Hepatocyte (in vitro differentiated cells): ENCODE measurements at regions not wholly inside any gene's neighbourhood (a gene's known extent, or its start where the extent isn't known, plus 50 kb on each side); places are given as distances from the start of the nearest gene placed in this dataset.

Experiments used
- DNase-seq: peaks from one replicate; pipeline ENCODE4 v3.0.0-alpha.2; 2016; ENCODE audit warnings: low spot score
- H2AFZ ChIP-seq: fragments of 200-600 bp; sonication (generic); 2 replicates; pipeline ENCODE4 v1.6.0; 2016; ENCODE audit warnings: antibody characterized with exemption, mild to moderate bottlenecking
- H3K27ac ChIP-seq: fragments of 200-600 bp; sonication (generic); 2 replicates; pipeline ENCODE4 v1.5.1; 2016; ENCODE audit warnings: mild to moderate bottlenecking
- H3K27me3 ChIP-seq: fragments of 200-600 bp; sonication (generic); 2 replicates; pipeline ENCODE4 v1.6.1; 2016
- H3K36me3 ChIP-seq: fragments of 200-600 bp; sonication (generic); replicated peaks from 2 replicates; pipeline ENCODE4 v1.5.1; 2016; ENCODE audit warnings: low read depth; ENCODE audit not compliant: insufficient read depth
- H3K4me1 ChIP-seq: fragments of 200-600 bp; sonication (generic); 2 replicates; pipeline ENCODE4 v1.5.1; 2016; ENCODE audit warnings: mild to moderate bottlenecking, moderate library complexity; ENCODE audit not compliant: insufficient read depth
- H3K4me2 ChIP-seq: fragments of 200-600 bp; sonication (generic); 2 replicates; pipeline ENCODE4 v1.6.0; 2016
- H3K4me3 ChIP-seq: fragments of 200-600 bp; sonication (generic); 2 replicates; pipeline ENCODE4 v1.5.1; 2016; ENCODE audit warnings: mild to moderate bottlenecking
- H3K79me2 ChIP-seq: fragments of 200-600 bp; sonication (generic); 2 replicates; pipeline ENCODE4 v1.6.0; 2017; ENCODE audit warnings: mild to moderate bottlenecking
- H3K9me2 ChIP-seq: fragments of 200-600 bp; sonication (generic); replicated peaks from 2 replicates; pipeline ENCODE4 v1.6.0; 2017; ENCODE audit warnings: mild to moderate bottlenecking; ENCODE audit not compliant: insufficient read depth
- H3K9me3 ChIP-seq: fragments of 200-600 bp; sonication (generic); 2 replicates; pipeline ENCODE4 v1.5.1; 2016; ENCODE audit warnings: low read depth, mild to moderate bottlenecking
- H4K20me1 ChIP-seq: fragments of 200-600 bp; sonication (generic); 2 replicates; pipeline ENCODE4 v1.6.0; 2016; ENCODE audit warnings: mild to moderate bottlenecking; ENCODE audit not compliant: insufficient read depth, poor library complexity, severe bottlenecking
- CTCF ChIP-seq: fragments of 200-600 bp; sonication (generic); IDR thresholded peaks from 2 replicates; pipeline ENCODE4 v1.5.1; 2016; ENCODE audit warnings: antibody characterized with exemption, mild to moderate bottlenecking; ENCODE audit not compliant: poor library complexity
- EZH2 ChIP-seq: fragments of 200-600 bp; sonication (generic); IDR thresholded peaks from 2 replicates; pipeline ENCODE4 v1.6.1; 2016; ENCODE audit warnings: antibody characterized with exemption, mild to moderate bottlenecking, borderline replicate concordance
- EZH2phosphoT487 ChIP-seq: fragments of 200-600 bp; sonication (generic); IDR thresholded peaks from one replicate; pipeline ENCODE4 v1.6.1; 2018; ENCODE audit warnings: antibody characterized with exemption, mild to moderate bottlenecking, low read depth, moderate library complexity; ENCODE audit not compliant: unreplicated experiment, severe bottlenecking
- WGBS: methylation state at CpG from one replicate; pipeline ENCODE4 v1.1.6; 2016; ENCODE audit warnings: low lambda C conversion rate; ENCODE audit errors: missing lambda C conversion rate; 5-methylcytosine and 5-hydroxymethylcytosine counted together

GRCh38 chr2:225173909-225174308 lies 131.6 kb upstream of the DOCK10 start:
- no peak overlapping the region for H3K27ac ChIP-seq
- DNase-seq = no peak
- no peak overlapping the region for H3K4me3 ChIP-seq
- WGBS = 46% methylated on average over 3 of the region's 3 CpGs
- H3K4me1 ChIP-seq = no peaks in the 10 kb centered on the region
- H3K4me2 ChIP-seq = no peak overlapping the region
- H3K9me3 ChIP-seq = no peaks in the 10 kb centered on the region
- no peak for TF ChIP-seq EZH2
- H4K20me1 ChIP-seq = no peaks in the 10 kb centered on the region
- H3K79me2 ChIP-seq = no peaks in the 10 kb centered on the region
- no peaks in the 10 kb centered on the region for H3K9me2 ChIP-seq
- H3K27me3 ChIP-seq = no peaks in the 10 kb centered on the region
- no peaks in the 10 kb centered on the region for H3K36me3 ChIP-seq
- H2AFZ ChIP-seq = no peak overlapping the region

GRCh38 chr2:225171350-225171749 lies 129.1 kb upstream of the DOCK10 start:
- H3K4me2 ChIP-seq = no peak overlapping the region
- H3K27me3 ChIP-seq = no peaks in the 10 kb centered on the region
- no peaks in the 10 kb centered on the region for H3K9me2 ChIP-seq
- no peaks in the 10 kb centered on the region for H3K79me2 ChIP-seq
- no peaks in the 10 kb centered on the region for H3K4me1 ChIP-seq
- DNase-seq = no peak
- TF ChIP-seq EZH2phosphoT487 (no peak), CTCF (no peak), EZH2 (no peak)
- no peak overlapping the region for H3K4me3 ChIP-seq
- WGBS = 82% methylated on average over 6 of the region's 6 CpGs
- H4K20me1 ChIP-seq = no peaks in the 10 kb centered on the region
- H3K27ac ChIP-seq = no peak overlapping the region
- H3K36me3 ChIP-seq = no peaks in the 10 kb centered on the region
- no peak overlapping the region for H2AFZ ChIP-seq
- H3K9me3 ChIP-seq = no peaks in the 10 kb centered on the region

GRCh38 chr2:225170162-225170561 lies 127.9 kb upstream of the DOCK10 start:
- H3K4me1 ChIP-seq = no peaks in the 10 kb centered on the region
- 82% methylated on average over 1 of the region's 1 CpG for WGBS
- no peak overlapping the region for H2AFZ ChIP-seq
- H3K27me3 ChIP-seq = no peaks in the 10 kb centered on the region
- H4K20me1 ChIP-seq = no peaks in the 10 kb centered on the region
- H3K9me3 ChIP-seq = no peaks in the 10 kb centered on the region
- no peaks in the 10 kb centered on the region for H3K79me2 ChIP-seq
- H3K9me2 ChIP-seq = no peaks in the 10 kb centered on the region
- no peak for DNase-seq
- no peak overlapping the region for H3K4me3 ChIP-seq
- no peak overlapping the region for H3K27ac ChIP-seq
- no peak overlapping the region for H3K4me2 ChIP-seq
- no peaks in the 10 kb centered on the region for H3K36me3 ChIP-seq
- no peak for TF ChIP-seq EZH2
- TF ChIP-seq EZH2phosphoT487 = no peak
- no peak for TF ChIP-seq CTCF

- no peaks in the 10 kb centered on the region for H3K4me1 ChIP-seq
- H3K79me2 ChIP-seq = no peaks in the 10 kb centered on the region
- WGBS = 92% methylated on average over 4 of the region's 4 CpGs
Measured at GRCh38 chr2:225169396-225169795, 127.1 kb upstream of the DOCK10 start.

More at GRCh38 chr2:225169396-225169795, 127.1 kb upstream of the DOCK10 start:
- Histone ChIP-seq H3K9me3 (no peaks in the 10 kb centered on the region), H3K4me2 (no peak overlapping the region), H3K9me2 (no peaks in the 10 kb centered on the region), H3K27me3 (no peaks in the 10 kb centered on the region), H3K4me3 (no peak overlapping the region), H4K20me1 (no peaks in the 10 kb centered on the region), H2AFZ (no peak overlapping the region), H3K27ac (no peak overlapping the region), H3K36me3 (no peaks in the 10 kb centered on the region)
- TF ChIP-seq EZH2phosphoT487 (no peak), EZH2 (no peak), CTCF (no peak)
- no peak for DNase-seq
